BE2C (cell line): ENCODE measurements at regions not wholly inside any gene's neighbourhood (a gene's known extent, or its start where the extent isn't known, plus 50 kb on each side); places are given as distances from the start of the nearest gene placed in this dataset.

Experiments used
- DNase-seq: peaks from one replicate; pipeline ENCODE4 v3.0.0-alpha.2; 2020
- H3K27me3 ChIP-seq: fragments of 250-450 bp; sonication (Bioruptor Pico); 2 replicates; pipeline ENCODE4 v1.5.1; 2020; ENCODE audit warnings: mild to moderate bottlenecking
- H3K36me3 ChIP-seq: fragments of 250-450 bp; sonication (Bioruptor Pico); 2 replicates; pipeline ENCODE4 v1.5.1; 2020; ENCODE audit warnings: mild to moderate bottlenecking
- H3K4me1 ChIP-seq: fragments of 250-450 bp; sonication (Bioruptor Pico); 2 replicates; pipeline ENCODE4 v1.5.1; 2020
- H3K4me3 ChIP-seq: 2 replicates; pipeline ENCODE4 v1.5.1; 2011; ENCODE audit warnings: low read depth, low read length
- H3K9me3 ChIP-seq: fragments of 250-450 bp; sonication (Bioruptor Pico); 2 replicates; pipeline ENCODE4 v1.5.1; 2020
- CTCF ChIP-seq: IDR thresholded peaks from 2 replicates; pipeline ENCODE4 v1.5.1; 2012; ENCODE audit warnings: mild to moderate bottlenecking, low read depth, low read length

- Histone ChIP-seq H3K27me3 (no peaks in the 10 kb centered on the region), H3K4me1 (no peaks in the 10 kb centered on the region), H3K4me3 (no peak overlapping the region), H3K36me3 (no peaks in the 10 kb centered on the region), H3K9me3 (no peaks in the 10 kb centered on the region)
- no peak for TF ChIP-seq CTCF
- no peak for DNase-seq
Measured at GRCh38 chr3:102571720-102572384, 137.0 kb downstream of the ZPLD1 start.

- H3K9me3 ChIP-seq, result no peaks in the 10 kb centered on the region
- no peak overlapping the region for H3K4me3 ChIP-seq
- no peaks in the 10 kb centered on the region for H3K27me3 ChIP-seq
- H3K36me3 ChIP-seq, result no peaks in the 10 kb centered on the region
- H3K4me1 ChIP-seq, result no peaks in the 10 kb centered on the region
- TF ChIP-seq CTCF, result no peak
- DNase-seq, result no peak
Measured at GRCh38 chr3:102573483-102574028, 138.7 kb downstream of the ZPLD1 start.

- Histone ChIP-seq H3K36me3 (no peaks in the 10 kb centered on the region), H3K4me1 (no peaks in the 10 kb centered on the region), H3K9me3 (no peaks in the 10 kb centered on the region), H3K27me3 (no peaks in the 10 kb centered on the region), H3K4me3 (no peak overlapping the region)
- DNase-seq, result no peak
- TF ChIP-seq CTCF, result no peak
Measured at GRCh38 chr3:102574355-102574754, 139.5 kb downstream of the ZPLD1 start.

- no peak for DNase-seq
- Histone ChIP-seq H3K36me3 (no peaks in the 10 kb centered on the region), H3K4me3 (no peak overlapping the region), H3K4me1 (no peaks in the 10 kb centered on the region), H3K27me3 (no peaks in the 10 kb centered on the region), H3K9me3 (no peaks in the 10 kb centered on the region)
- no peak for TF ChIP-seq CTCF
Measured at GRCh38 chr3:102576651-102577050, 141.8 kb downstream of the ZPLD1 start.

GRCh38 chr3:102577082-102577789 lies 142.4 kb downstream of the ZPLD1 start:
- H3K36me3 ChIP-seq, result no peaks in the 10 kb centered on the region
- H3K4me1 ChIP-seq, result no peaks in the 10 kb centered on the region
- H3K27me3 ChIP-seq, result no peaks in the 10 kb centered on the region
- no peak overlapping the region for H3K4me3 ChIP-seq
- no peak for TF ChIP-seq CTCF
- H3K9me3 ChIP-seq, result no peaks in the 10 kb centered on the region
- DNase-seq, result no peak

GRCh38 chr3:102580760-102581159 lies 145.9 kb downstream of the ZPLD1 start:
- no peak for DNase-seq
- H3K36me3 ChIP-seq, result no peaks in the 10 kb centered on the region
- no peaks in the 10 kb centered on the region for H3K27me3 ChIP-seq

More at GRCh38 chr3:102580760-102581159, 145.9 kb downstream of the ZPLD1 start:
- H3K4me1 ChIP-seq, result no peaks in the 10 kb centered on the region
- no peak overlapping the region for H3K4me3 ChIP-seq
- no peak for TF ChIP-seq CTCF
- H3K9me3 ChIP-seq, result no peaks in the 10 kb centered on the region
